Liver (tissue), 3 donors: ENCODE measurements at regions not wholly inside any gene's neighbourhood (a gene's known extent, or its start where the extent isn't known, plus 50 kb on each side); places are given as distances from the start of the nearest gene placed in this dataset.

Source experiments
- CTCF ChIP-seq: fragments of 150-350 bp; IDR thresholded peaks from 2 replicates; pipeline ENCODE4 v1.5.1; 2017; ENCODE audit warnings: improper control_type of control experiment, low read depth, low read length; ENCODE audit not compliant: missing input control
- RAD21 ChIP-seq, 2 donors: IDR thresholded peaks; 2 replicates each; pipeline ENCODE4 v1.6.1; 2016; ENCODE audit warnings: antibody characterized with exemption in 2 of 2, mild to moderate bottlenecking in 2 of 2
- REST ChIP-seq: IDR thresholded peaks from 2 replicates; pipeline ENCODE4 v1.6.1; 2016; ENCODE audit warnings: antibody characterized with exemption, mild to moderate bottlenecking
- RXRA ChIP-seq, 2 donors: IDR thresholded peaks; 2 replicates each; pipeline ENCODE4 v1.6.1; 2017 to 2018; ENCODE audit warnings: antibody characterized with exemption in 2 of 2, mild to moderate bottlenecking in 1 of 2
- SP1 ChIP-seq: IDR thresholded peaks from 2 replicates; pipeline ENCODE4 v1.6.1; 2018; ENCODE audit warnings: antibody characterized with exemption, mild to moderate bottlenecking
- donor health status: healthy.
- donor health status: healthy.

GRCh38 chr13:50671497-50671850, 172.0 kb downstream of the DLEU7 start:
- TF ChIP-seq RAD21 (IDR thresholded peaks at IDR 0.05): no peak
- TF ChIP-seq CTCF: no peak
- no peak for TF ChIP-seq REST
- TF ChIP-seq SP1: no peak
- TF ChIP-seq RXRA (IDR thresholded peaks at IDR 0.05): no peak
